SK-N-MC (cell line): ENCODE measurements at regions not wholly inside any gene's neighbourhood (a gene's known extent, or its start where the extent isn't known, plus 50 kb on each side); places are given as distances from the start of the nearest gene placed in this dataset.

Experiments used
- EZH2 ChIP-seq: fragments of 200-600 bp; sonication (generic); IDR thresholded peaks from one replicate; pipeline ENCODE4 v1.6.1; 2017; ENCODE audit warnings: antibody characterized with exemption
- POLR2AphosphoS5 ChIP-seq: IDR thresholded peaks from 2 replicates; pipeline ENCODE4 v1.6.1; 2012; ENCODE audit warnings: mild to moderate bottlenecking, low read depth, low read length, borderline replicate concordance

- TF ChIP-seq POLR2AphosphoS5 (no peak), EZH2 (no peak)
These were observed 53.5 kb upstream of the ABL1 start for GRCh38 chr9:130781569-130781968.
